ENCODE measurements at regions not wholly inside any gene's neighbourhood (a gene's known extent, or its start where the extent isn't known, plus 50 kb on each side); places are given as distances from the start of the nearest gene placed in this dataset.

- Mint-ChIP-seq H3K9me3 (peaks cover 0 to 4% (median 0%) of the 10 kb centered on the region in 6 donors), H3K36me3 (no peaks in the 10 kb centered on the region), H3K4me3 (no peak overlapping the region), H3K4me1 (no peaks in the 10 kb centered on the region), H3K27ac (no peak overlapping the region), H3K27me3 (ENCODE audit: low read depth in 3 of 3) (peaks cover 0 to 4% (median 2%) of the 10 kb centered on the region in 3 donors)
- DNase-seq, result no peak
Observed at GRCh38 chr12:75606956-75607355, 95.5 kb upstream of the KRR1 start.

- Mint-ChIP-seq H3K4me3 (no peak overlapping the region), H3K36me3 (no peaks in the 10 kb centered on the region), H3K27me3 (ENCODE audit: low read depth in 3 of 3) (peaks cover 0 to 5% (median 4%) of the 10 kb centered on the region in 3 donors), H3K27ac (no peak overlapping the region), H3K9me3 (peaks cover 0 to 2% (median 0%) of the 10 kb centered on the region in 6 donors), H3K4me1 (no peaks in the 10 kb centered on the region)
- DNase-seq, result no peak
Observed at GRCh38 chr12:75606151-75606550, 94.7 kb upstream of the KRR1 start.

- no peaks in the 10 kb centered on the region for H3K4me1 Mint-ChIP-seq
- H3K27me3 Mint-ChIP-seq (ENCODE audit: low read depth in 3 of 3), result peaks cover 0 to 2% (median 0%) of the 10 kb centered on the region in 3 donors
- no peaks in the 10 kb centered on the region for H3K36me3 Mint-ChIP-seq
- DNase-seq, result no peak
- H3K9me3 Mint-ChIP-seq, result peaks cover 0 to 2% (median 0%) of the 10 kb centered on the region in 6 donors
- H3K27ac Mint-ChIP-seq, result no peak overlapping the region
- no peak overlapping the region for H3K4me3 Mint-ChIP-seq
Observed at GRCh38 chr12:75603475-75603874, 92.1 kb upstream of the KRR1 start.

GRCh38 chr12:75602106-75602505 is 90.7 kb upstream of the KRR1 start:
- Mint-ChIP-seq H3K9me3 (no peaks in the 10 kb centered on the region), H3K27me3 (ENCODE audit: low read depth in 3 of 3) (peaks cover 0 to 2% (median 0%) of the 10 kb centered on the region in 3 donors), H3K36me3 (no peaks in the 10 kb centered on the region), H3K4me3 (no peak overlapping the region), H3K27ac (no peak overlapping the region), H3K4me1 (no peaks in the 10 kb centered on the region)
- DNase-seq, result no peak

- DNase-seq, result no peak
- H3K4me3 Mint-ChIP-seq, result no peak overlapping the region
- H3K36me3 Mint-ChIP-seq, result no peaks in the 10 kb centered on the region
- peaks cover 0 to 3% (median 2%) of the 10 kb centered on the region in 3 donors for H3K27me3 Mint-ChIP-seq (ENCODE audit: low read depth in 3 of 3)
- no peaks in the 10 kb centered on the region for H3K9me3 Mint-ChIP-seq
- H3K27ac Mint-ChIP-seq, result no peak overlapping the region
- H3K4me1 Mint-ChIP-seq, result no peaks in the 10 kb centered on the region
Observed at GRCh38 chr12:75600146-75600545, 88.7 kb upstream of the KRR1 start.

GRCh38 chr12:75599061-75599460 is 87.7 kb upstream of the KRR1 start:
- no peak overlapping the region for H3K27ac Mint-ChIP-seq
- H3K4me1 Mint-ChIP-seq, result no peaks in the 10 kb centered on the region
- H3K36me3 Mint-ChIP-seq, result no peaks in the 10 kb centered on the region
- H3K4me3 Mint-ChIP-seq, result no peak overlapping the region
- DNase-seq, result no peak
- no peaks in the 10 kb centered on the region for H3K9me3 Mint-ChIP-seq
- peaks cover 0 to 6% (median 2%) of the 10 kb centered on the region in 3 donors for H3K27me3 Mint-ChIP-seq (ENCODE audit: low read depth in 3 of 3)

GRCh38 chr12:75596406-75596805 is 85.0 kb upstream of the KRR1 start:
- no peak for DNase-seq
- Mint-ChIP-seq H3K4me1 (no peaks in the 10 kb centered on the region), H3K27ac (no peak overlapping the region), H3K9me3 (no peaks in the 10 kb centered on the region), H3K36me3 (no peaks in the 10 kb centered on the region), H3K27me3 (ENCODE audit: low read depth in 3 of 3) (peaks cover 0 to 8% (median 2%) of the 10 kb centered on the region in 3 donors), H3K4me3 (no peak overlapping the region)

- H3K36me3 Mint-ChIP-seq, result no peaks in the 10 kb centered on the region
- H3K4me1 Mint-ChIP-seq, result no peaks in the 10 kb centered on the region
- peaks cover 0 to 8% (median 2%) of the 10 kb centered on the region in 3 donors for H3K27me3 Mint-ChIP-seq (ENCODE audit: low read depth in 3 of 3)
- DNase-seq, result no peak
- H3K27ac Mint-ChIP-seq, result no peak overlapping the region
- peaks cover 0 to 3% (median 0%) of the 10 kb centered on the region in 6 donors for H3K9me3 Mint-ChIP-seq
- H3K4me3 Mint-ChIP-seq, result no peak overlapping the region
Observed at GRCh38 chr12:75592638-75593335, 81.4 kb upstream of the KRR1 start.

- Mint-ChIP-seq H3K27ac (no peak overlapping the region), H3K4me3 (no peak overlapping the region), H3K9me3 (peaks cover 0 to 3% (median 0%) of the 10 kb centered on the region in 6 donors), H3K36me3 (no peaks in the 10 kb centered on the region), H3K27me3 (ENCODE audit: low read depth in 3 of 3) (peaks cover 0 to 8% (median 4%) of the 10 kb centered on the region in 3 donors), H3K4me1 (no peaks in the 10 kb centered on the region)
- no peak for DNase-seq
Observed at GRCh38 chr12:75592086-75592485, 80.7 kb upstream of the KRR1 start.

- Mint-ChIP-seq H3K27ac (no peak overlapping the region), H3K4me1 (no peaks in the 10 kb centered on the region), H3K9me3 (peaks cover 0 to 3% (median 0%) of the 10 kb centered on the region in 6 donors)
Observed at GRCh38 chr12:75591628-75592027, 80.2 kb upstream of the KRR1 start.

GRCh38 chr12:75589801-75590200 is 78.4 kb upstream of the KRR1 start:
- Mint-ChIP-seq H3K4me3 (no peak overlapping the region), H3K27ac (no peak overlapping the region), H3K36me3 (no peaks in the 10 kb centered on the region), H3K4me1 (no peaks in the 10 kb centered on the region), H3K9me3 (peaks cover 0 to 5% (median 0%) of the 10 kb centered on the region in 6 donors), H3K27me3 (ENCODE audit: low read depth in 3 of 3) (peaks cover 0 to 6% (median 5%) of the 10 kb centered on the region in 3 donors)
- DNase-seq, result no peak

More at GRCh38 chr12:75591628-75592027, 80.2 kb upstream of the KRR1 start:
- Mint-ChIP-seq H3K4me3 (no peak overlapping the region), H3K36me3 (no peaks in the 10 kb centered on the region), H3K27me3 (ENCODE audit: low read depth in 3 of 3) (peaks cover 0 to 8% (median 6%) of the 10 kb centered on the region in 3 donors)
- no peak for DNase-seq

- H3K27ac Mint-ChIP-seq, result no peak overlapping the region
- no peaks in the 10 kb centered on the region for H3K36me3 Mint-ChIP-seq
Observed at GRCh38 chr12:75587340-75588106, 76.1 kb upstream of the KRR1 start.

GRCh38 chr12:75585330-75585729 is 73.9 kb upstream of the KRR1 start:
- H3K4me3 Mint-ChIP-seq, result no peak overlapping the region

More at GRCh38 chr12:75587340-75588106, 76.1 kb upstream of the KRR1 start:
- DNase-seq, result no peak
- Mint-ChIP-seq H3K27me3 (ENCODE audit: low read depth in 3 of 3) (peaks cover 0 to 3% (median 0%) of the 10 kb centered on the region in 3 donors), H3K9me3 (peaks cover 0 to 5% (median 0%) of the 10 kb centered on the region in 6 donors), H3K4me3 (no peak overlapping the region), H3K4me1 (no peaks in the 10 kb centered on the region)

GRCh38 chr12:75583355-75583754 is 71.9 kb upstream of the KRR1 start:
- Mint-ChIP-seq H3K9me3 (peaks cover 0 to 2% (median 0%) of the 10 kb centered on the region in 6 donors), H3K27me3 (ENCODE audit: low read depth in 3 of 3) (peaks cover 0 to 3% (median 0%) of the 10 kb centered on the region in 3 donors), H3K4me1 (no peaks in the 10 kb centered on the region), H3K27ac (no peak overlapping the region), H3K36me3 (no peaks in the 10 kb centered on the region), H3K4me3 (no peak overlapping the region)
- no peak for DNase-seq

More at GRCh38 chr12:75585330-75585729, 73.9 kb upstream of the KRR1 start:
- Mint-ChIP-seq H3K27ac (no peak overlapping the region), H3K4me1 (no peaks in the 10 kb centered on the region), H3K27me3 (ENCODE audit: low read depth in 3 of 3) (peaks cover 0 to 3% (median 0%) of the 10 kb centered on the region in 3 donors), H3K36me3 (no peaks in the 10 kb centered on the region), H3K9me3 (peaks cover 0 to 5% (median 0%) of the 10 kb centered on the region in 6 donors)
- no peak for DNase-seq

All from immature natural killer cell (primary cell).